SK-N-MC (cell line): ENCODE measurements at regions not wholly inside any gene's neighbourhood (a gene's known extent, or its start where the extent isn't known, plus 50 kb on each side); places are given as distances from the start of the nearest gene placed in this dataset.

ENCODE experiments used
- DNase-seq: peaks from one replicate; pipeline ENCODE4 v3.0.0-alpha.2; 2011; ENCODE audit warnings: low read depth, low spot score
- H3K27ac ChIP-seq: fragments of 200-600 bp; sonication (generic); 2 replicates; pipeline ENCODE4 v1.5.1; 2016; ENCODE audit warnings: mixed run types
- H3K36me3 ChIP-seq: fragments of 200-600 bp; sonication (generic); 2 replicates; pipeline ENCODE4 v1.6.1; 2017; ENCODE audit warnings: antibody characterized with exemption, low read length, mixed read lengths; ENCODE audit not compliant: insufficient read depth
- H3K4me3 ChIP-seq: fragments of 200-600 bp; sonication (generic); 2 replicates; pipeline ENCODE4 v1.5.1; 2016
- H3K9ac ChIP-seq: fragments of 200-600 bp; sonication (generic); 2 replicates; pipeline ENCODE4 v1.8.0; 2017; ENCODE audit warnings: mixed run types, mixed read lengths; ENCODE audit not compliant: insufficient read length
- H3K9me3 ChIP-seq: fragments of 200-600 bp; sonication (generic); 2 replicates; pipeline ENCODE4 v1.6.1; 2017; ENCODE audit warnings: low read depth, mild to moderate bottlenecking, antibody characterized with exemption, low read length, moderate library complexity, mixed read lengths
- EZH2 ChIP-seq: fragments of 200-600 bp; sonication (generic); IDR thresholded peaks from one replicate; pipeline ENCODE4 v1.6.1; 2017; ENCODE audit warnings: antibody characterized with exemption
- FOXP2 ChIP-seq: optimal IDR thresholded peaks from 2 replicates; pipeline ENCODE3; 2011; ENCODE audit warnings: mild to moderate bottlenecking, moderate library complexity; ENCODE audit not compliant: insufficient read depth; ENCODE audit errors: extremely low read length, control extremely low read depth
- POLR2AphosphoS5 ChIP-seq: IDR thresholded peaks from 2 replicates; pipeline ENCODE4 v1.6.1; 2012; ENCODE audit warnings: mild to moderate bottlenecking, low read depth, low read length, borderline replicate concordance

DNA sequence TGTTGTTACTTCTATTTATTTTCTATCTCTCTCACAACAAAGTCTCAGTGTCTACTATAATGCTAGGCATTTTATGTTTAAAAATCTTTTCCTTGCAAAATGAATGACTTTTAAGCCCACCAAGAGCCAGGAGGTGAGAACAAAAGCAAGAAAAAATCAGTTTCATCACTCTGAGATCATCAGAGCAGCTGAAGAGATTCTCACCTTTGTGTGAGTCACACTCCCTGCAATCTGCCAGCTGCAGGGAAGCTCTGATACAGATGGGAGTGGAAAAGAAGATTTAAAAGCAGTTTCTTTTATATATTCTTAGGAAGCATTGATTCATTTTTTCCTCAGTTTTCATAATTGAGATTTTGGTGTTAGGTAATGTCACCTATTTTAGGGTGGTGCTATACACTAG lies 107.6 kb downstream of the LHX9 start:
- Histone ChIP-seq H3K27ac (no peak overlapping the region), H3K9me3 (no peaks in the 10 kb centered on the region), H3K9ac (no peak overlapping the region), H3K36me3 (no peaks in the 10 kb centered on the region), H3K4me3 (no peak overlapping the region)
- TF ChIP-seq EZH2 (no peak), POLR2AphosphoS5 (no peak), FOXP2 (no peak)
- DNase-seq = no peak

DNA sequence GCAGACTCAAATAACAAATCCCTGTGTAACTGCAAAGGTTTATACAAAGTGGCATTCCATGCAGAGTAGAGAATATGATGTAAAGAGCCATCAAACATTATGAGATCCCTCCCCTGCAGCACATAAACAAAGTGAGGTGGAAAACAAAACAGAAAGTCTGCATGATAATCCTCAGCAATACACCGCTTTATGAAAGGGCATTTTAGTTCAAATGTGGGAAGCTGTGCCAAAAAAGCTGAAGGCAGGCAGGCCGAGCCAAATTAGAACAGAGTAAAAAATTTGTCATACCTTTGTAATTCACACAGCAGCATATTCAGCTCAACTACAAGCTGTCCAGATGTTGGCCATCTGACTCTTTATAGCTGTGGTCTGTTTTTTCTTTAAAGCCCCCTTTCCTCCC lies 113.5 kb downstream of the LHX9 start:
- no peak for TF ChIP-seq POLR2AphosphoS5
- TF ChIP-seq EZH2 = no peak
- no peak for TF ChIP-seq FOXP2
- Histone ChIP-seq H3K36me3 (no peaks in the 10 kb centered on the region), H3K9me3 (no peaks in the 10 kb centered on the region), H3K27ac (no peak overlapping the region), H3K4me3 (no peak overlapping the region), H3K9ac (no peak overlapping the region)
- no peak for DNase-seq

DNA sequence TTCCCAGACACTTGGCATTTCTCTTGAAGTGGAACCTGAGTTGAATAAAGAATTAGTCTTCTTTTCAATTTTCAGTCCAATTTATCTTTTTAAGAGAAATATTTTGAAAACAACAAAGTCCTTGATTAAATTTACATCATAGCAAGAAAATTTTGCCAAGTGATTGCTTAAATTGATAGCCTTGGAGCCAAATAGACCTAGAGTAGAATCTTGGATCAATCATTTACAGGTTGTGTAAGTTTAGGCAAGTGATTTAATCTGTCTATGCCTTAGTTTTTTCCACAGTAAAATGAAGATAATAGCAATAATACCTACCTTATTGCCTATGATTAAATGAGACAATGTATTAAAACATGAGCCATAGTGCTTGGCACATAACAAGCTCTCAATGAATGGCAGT lies 113.9 kb downstream of the LHX9 start:
- Histone ChIP-seq H3K4me3 (no peak overlapping the region), H3K9ac (no peak overlapping the region), H3K27ac (no peak overlapping the region), H3K36me3 (no peaks in the 10 kb centered on the region), H3K9me3 (no peaks in the 10 kb centered on the region)
- TF ChIP-seq EZH2 = no peak
- TF ChIP-seq FOXP2 = no peak
- TF ChIP-seq POLR2AphosphoS5 = no peak
- no peak for DNase-seq

DNA sequence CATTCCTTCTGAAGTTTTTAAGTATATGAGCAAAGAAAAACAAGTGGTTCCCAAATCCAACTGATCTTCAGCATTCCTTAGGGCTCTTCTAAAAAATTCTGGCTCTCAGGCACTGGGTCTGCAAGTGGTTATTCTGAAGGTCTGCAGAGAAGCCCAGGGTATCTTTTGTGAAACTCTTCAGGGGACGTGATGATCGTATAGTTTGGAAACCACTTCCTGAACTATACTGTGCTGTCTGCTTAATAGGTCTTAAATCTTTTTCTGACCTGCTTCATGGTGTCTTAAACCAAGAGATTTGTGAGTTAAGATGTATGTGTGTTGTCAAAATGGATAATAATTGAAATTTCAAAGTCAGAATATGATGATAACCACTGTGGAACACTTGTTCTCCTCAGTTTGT lies 115.5 kb downstream of the LHX9 start:
- DNase-seq = no peak
- Histone ChIP-seq H3K27ac (no peak overlapping the region), H3K9ac (no peak overlapping the region), H3K9me3 (no peaks in the 10 kb centered on the region), H3K36me3 (no peaks in the 10 kb centered on the region), H3K4me3 (no peak overlapping the region)
- TF ChIP-seq EZH2 (no peak), FOXP2 (no peak), POLR2AphosphoS5 (no peak)

DNA sequence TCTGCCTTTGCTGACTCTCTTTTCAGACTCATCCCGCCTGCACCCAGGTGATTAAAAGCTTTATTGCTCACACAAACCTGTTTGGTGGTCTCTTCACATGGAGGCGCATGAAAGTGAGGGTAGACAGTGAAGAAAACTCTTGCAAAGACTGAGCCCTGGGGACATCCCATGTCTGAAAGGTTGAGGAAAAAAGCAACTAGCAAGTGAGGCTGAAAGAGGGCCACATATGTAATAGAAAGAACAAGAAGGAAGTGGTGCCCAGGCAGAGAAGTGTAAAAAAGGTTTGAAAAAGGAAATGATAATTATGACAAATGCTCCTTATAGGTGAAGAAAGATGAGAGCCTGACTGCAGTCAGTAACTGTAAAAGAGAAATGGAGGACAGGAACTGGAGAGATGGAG lies 115.9 kb upstream of the NEK7 start:
- no peak for DNase-seq
- H3K4me3 ChIP-seq = no peak overlapping the region
- no peak for TF ChIP-seq EZH2
- H3K9me3 ChIP-seq = no peaks in the 10 kb centered on the region
- H3K27ac ChIP-seq = no peak overlapping the region
- no peaks in the 10 kb centered on the region for H3K36me3 ChIP-seq
- no peak overlapping the region for H3K9ac ChIP-seq

DNA sequence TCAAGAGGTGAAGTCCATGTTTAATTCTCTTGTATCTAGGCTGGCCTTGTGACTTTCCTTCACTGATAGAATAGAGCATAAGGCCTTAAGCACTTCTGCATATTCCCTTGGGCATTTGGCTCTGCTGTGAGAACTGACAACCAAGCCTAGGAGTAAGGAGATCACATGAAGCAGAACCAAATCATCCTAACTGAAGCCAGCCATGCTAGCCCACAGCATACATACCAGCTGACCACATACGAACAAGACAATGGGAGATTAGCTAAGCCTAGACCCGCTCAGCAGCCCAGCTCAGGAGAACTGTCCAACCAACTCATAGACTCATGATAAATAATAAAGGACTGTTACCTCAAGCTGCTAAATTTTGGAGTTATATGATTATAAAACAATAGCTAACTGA lies 114.6 kb upstream of the NEK7 start:
- no peak for DNase-seq
- no peaks in the 10 kb centered on the region for H3K9me3 ChIP-seq
- H3K27ac ChIP-seq = no peak overlapping the region
- TF ChIP-seq FOXP2 (no peak), EZH2 (no peak), POLR2AphosphoS5 (no peak)
- H3K9ac ChIP-seq = no peak overlapping the region
- no peaks in the 10 kb centered on the region for H3K36me3 ChIP-seq
- no peak overlapping the region for H3K4me3 ChIP-seq

DNA sequence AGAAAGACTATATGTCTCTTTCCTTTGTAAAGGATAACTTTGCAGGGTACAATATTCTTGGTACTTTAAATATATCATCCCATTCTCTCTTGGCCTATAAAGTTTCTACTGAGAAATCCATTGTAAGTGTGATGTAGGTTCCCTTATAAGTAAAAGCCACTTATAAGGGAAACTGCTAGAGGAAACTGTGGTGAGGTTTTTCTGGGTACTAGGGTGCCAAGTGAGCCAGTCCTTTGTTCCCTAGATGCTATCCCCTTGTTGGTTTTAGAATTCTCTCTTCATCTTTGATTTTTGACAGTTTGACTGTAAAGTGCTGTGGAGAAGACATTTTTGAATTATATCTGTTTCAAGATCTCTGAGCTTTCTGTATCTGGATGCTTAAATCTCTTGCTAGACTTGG lies 108.9 kb upstream of the NEK7 start:
- H3K36me3 ChIP-seq = no peaks in the 10 kb centered on the region
- no peak overlapping the region for H3K4me3 ChIP-seq
- H3K9me3 ChIP-seq = no peaks in the 10 kb centered on the region
- no peak overlapping the region for H3K27ac ChIP-seq
- H3K9ac ChIP-seq = no peak overlapping the region
- TF ChIP-seq EZH2 = no peak
- no peak for TF ChIP-seq POLR2AphosphoS5
- TF ChIP-seq FOXP2 = no peak
- no peak for DNase-seq

DNA sequence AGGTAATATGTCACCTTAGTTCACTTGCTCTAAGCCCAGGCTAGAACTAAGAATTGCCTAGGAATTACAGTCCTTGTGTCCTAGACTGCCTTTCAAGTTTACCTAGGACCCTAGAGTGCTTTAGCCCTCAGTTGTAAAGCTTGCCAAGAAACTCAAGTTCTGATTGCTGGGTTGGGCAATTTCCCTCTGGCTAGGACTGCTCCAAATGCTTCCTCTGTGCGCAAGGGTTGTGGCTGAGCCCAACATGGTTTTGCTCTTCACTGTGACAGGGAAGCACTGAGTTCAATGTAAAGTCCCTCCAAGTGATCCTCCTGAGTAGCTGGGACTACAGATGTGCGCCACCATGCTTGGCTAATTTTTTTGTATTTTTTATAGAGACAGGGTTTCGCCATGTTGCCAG lies 102.3 kb upstream of the NEK7 start:
- Histone ChIP-seq H3K4me3 (no peak overlapping the region), H3K27ac (no peak overlapping the region), H3K36me3 (no peaks in the 10 kb centered on the region), H3K9ac (no peak overlapping the region), H3K9me3 (no peaks in the 10 kb centered on the region)
- TF ChIP-seq FOXP2 (no peak), EZH2 (no peak), POLR2AphosphoS5 (no peak)
- DNase-seq = no peak

DNA sequence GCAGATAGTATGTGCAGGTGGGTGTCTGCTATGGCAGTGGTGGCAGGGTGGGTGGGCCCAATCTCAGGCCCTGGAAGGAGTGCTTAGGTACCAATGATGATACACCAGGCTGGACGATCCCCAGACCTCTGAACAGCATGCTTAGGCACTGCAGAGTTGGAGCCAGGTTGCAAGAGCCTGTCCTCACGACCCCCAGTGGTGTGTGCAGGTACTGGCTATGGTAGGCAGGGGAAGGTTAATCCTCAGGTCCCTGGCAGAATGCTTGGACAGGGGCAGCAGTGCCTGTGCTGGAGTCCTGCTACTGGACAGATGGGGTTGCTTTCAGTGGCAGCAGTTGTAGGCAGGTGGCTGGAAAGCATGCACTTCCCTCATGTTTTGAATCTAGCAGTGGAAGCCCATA lies 100.5 kb upstream of the NEK7 start:
- Histone ChIP-seq H3K27ac (no peak overlapping the region), H3K36me3 (no peaks in the 10 kb centered on the region), H3K9me3 (no peaks in the 10 kb centered on the region), H3K9ac (no peak overlapping the region), H3K4me3 (no peak overlapping the region)
- no peak for DNase-seq
- TF ChIP-seq POLR2AphosphoS5 = no peak
- TF ChIP-seq EZH2 = no peak
- no peak for TF ChIP-seq FOXP2
